WTC11 (cell line): ENCODE measurements at regions not wholly inside any gene's neighbourhood (a gene's known extent, or its start where the extent isn't known, plus 50 kb on each side); places are given as distances from the start of the nearest gene placed in this dataset.

ENCODE experiments used
- ATAC-seq: fragments of 200-7000 bp; cut with Tn5 transposase; 2 replicates; pipeline ENCODE4 v1.10.0; 2021; ENCODE audit warnings: mild to moderate bottlenecking, moderate library complexity
- CTCF ChIA-PET: fragments of 300-600 bp; sonication (Branson Sonifier 250); formaldehyde crosslinking; loops from one replicate; lab custom pipeline; 2021; ENCODE audit warnings: antibody characterized with exemption; lab: Charles Lee
- POLR2A ChIA-PET: fragments of 350-600 bp; sonication (Branson Sonifier 250); formaldehyde crosslinking; loops from one replicate; lab custom pipeline; 2021; ENCODE audit warnings: antibody characterized with exemption; lab: Charles Lee
- DNase-seq: peaks from one replicate; pipeline ENCODE4 v3.0.0; 2021; ENCODE audit warnings: low spot score
- H3K27ac Mint-ChIP-seq: 2 replicates; pipeline ENCODE4 v1.8.0; 2021; ENCODE audit warnings: mixed read lengths
- H3K27me3 Mint-ChIP-seq: 2 replicates; pipeline ENCODE4 v1.8.0; 2021; ENCODE audit warnings: low read depth, mild to moderate bottlenecking, moderate library complexity, mixed read lengths
- H3K36me3 Mint-ChIP-seq: 2 replicates; pipeline ENCODE4 v1.8.0; 2021; ENCODE audit warnings: mixed read lengths
- H3K4me1 Mint-ChIP-seq: 2 replicates; pipeline ENCODE4 v1.8.0; 2022; ENCODE audit warnings: mixed read lengths
- H3K4me3 Mint-ChIP-seq: 2 replicates; pipeline ENCODE4 v1.8.0; 2021; ENCODE audit warnings: mild to moderate bottlenecking, moderate library complexity, mixed read lengths
- H3K9me3 Mint-ChIP-seq: 2 replicates; pipeline ENCODE4 v1.8.0; 2021; ENCODE audit warnings: mixed read lengths
- CREB1 ChIP-seq: sonication (generic); formaldehyde crosslinking; IDR thresholded peaks from 2 replicates; pipeline ENCODE4 v1.8.0; 2023; ENCODE audit warnings: mild to moderate bottlenecking, missing genetic modification reagents
- EMX1 ChIP-seq: fragments of 250-450 bp; sonication (Bioruptor Pico); IDR thresholded peaks from 2 replicates; pipeline ENCODE4 v1.8.0; 2021; ENCODE audit warnings: mild to moderate bottlenecking
- FOXJ3 ChIP-seq: sonication (generic); formaldehyde crosslinking; IDR thresholded peaks from 2 replicates; pipeline ENCODE4 v1.9.0; 2021; ENCODE audit warnings: missing genetic modification reagents, mild to moderate bottlenecking, borderline replicate concordance
- FOXK1 ChIP-seq: sonication (generic); formaldehyde crosslinking; IDR thresholded peaks from 2 replicates; pipeline ENCODE4 v1.8.0; 2022; ENCODE audit warnings: mild to moderate bottlenecking, moderate library complexity, missing genetic modification reagents
- JAZF1 ChIP-seq: fragments of 250-450 bp; sonication (Bioruptor Pico); IDR thresholded peaks from 2 replicates; pipeline ENCODE4 v1.9.0; 2021; ENCODE audit warnings: moderate library complexity, mild to moderate bottlenecking, inconsistent platforms
- JUN ChIP-seq: sonication (generic); formaldehyde crosslinking; IDR thresholded peaks from 2 replicates; pipeline ENCODE4 v1.8.0; 2023; ENCODE audit warnings: mild to moderate bottlenecking, missing genetic modification reagents
- KAT7 ChIP-seq: sonication (generic); formaldehyde crosslinking; IDR thresholded peaks from 2 replicates; pipeline ENCODE4 v1.8.1; 2023; ENCODE audit warnings: missing genetic modification reagents, mild to moderate bottlenecking, borderline replicate concordance
- NR2C2 ChIP-seq: sonication (generic); formaldehyde crosslinking; IDR thresholded peaks from 2 replicates; pipeline ENCODE4 v1.8.0; 2022; ENCODE audit warnings: mild to moderate bottlenecking, missing genetic modification reagents
- NR3C1 ChIP-seq: sonication (generic); formaldehyde crosslinking; conservative IDR thresholded peaks from 2 replicates; pipeline ENCODE4 v1.8.1; 2023; ENCODE audit warnings: low read depth, mild to moderate bottlenecking, missing genetic modification reagents
- OVOL2 ChIP-seq: fragments of 250-450 bp; sonication (Bioruptor Pico); IDR thresholded peaks from 2 replicates; pipeline ENCODE4 v1.9.0; 2021; ENCODE audit warnings: mild to moderate bottlenecking, borderline replicate concordance
- PRRX2 ChIP-seq: fragments of 250-450 bp; sonication (Bioruptor Pico); IDR thresholded peaks from 2 replicates; pipeline ENCODE4 v1.8.0; 2021; ENCODE audit warnings: mild to moderate bottlenecking
- SMAD4 ChIP-seq: sonication (generic); formaldehyde crosslinking; IDR thresholded peaks from 2 replicates; pipeline ENCODE4 v1.8.0; 2022; ENCODE audit warnings: mild to moderate bottlenecking, missing genetic modification reagents
- TEAD4 ChIP-seq: sonication (generic); formaldehyde crosslinking; IDR thresholded peaks from 2 replicates; pipeline ENCODE4 v1.8.0; 2022; ENCODE audit warnings: mild to moderate bottlenecking, missing genetic modification reagents
- ZBTB21 ChIP-seq: sonication (generic); formaldehyde crosslinking; IDR thresholded peaks from 2 replicates; pipeline ENCODE4 v1.8.1; 2023; ENCODE audit warnings: mild to moderate bottlenecking, missing genetic modification reagents, borderline replicate concordance
- ZNF263 ChIP-seq: sonication (generic); formaldehyde crosslinking; IDR thresholded peaks from 2 replicates; pipeline ENCODE4 v1.8.1; 2022; ENCODE audit warnings: low read depth, mild to moderate bottlenecking, moderate library complexity, missing genetic modification reagents
- ZNF317 ChIP-seq: sonication (generic); formaldehyde crosslinking; IDR thresholded peaks from 2 replicates; pipeline ENCODE4 v1.8.1; 2023; ENCODE audit warnings: low read depth, mild to moderate bottlenecking, moderate library complexity, missing genetic modification reagents, borderline replicate concordance
- ZNF671 ChIP-seq: fragments of 250-450 bp; sonication (Bioruptor Pico); IDR thresholded peaks from 2 replicates; pipeline ENCODE4 v1.8.0; 2021; ENCODE audit warnings: mild to moderate bottlenecking
- TF ChIP-seq, protein P1 (sequence below): sonication (generic); formaldehyde crosslinking; IDR thresholded peaks from 2 replicates; pipeline ENCODE4 v1.8.1; 2023; ENCODE audit warnings: mild to moderate bottlenecking, missing genetic modification reagents, moderate library complexity
- TF ChIP-seq, protein P2 (sequence below): sonication (generic); formaldehyde crosslinking; conservative IDR thresholded peaks from 2 replicates; pipeline ENCODE4 v1.8.1; 2023; ENCODE audit warnings: mild to moderate bottlenecking, low read depth, missing genetic modification reagents, moderate library complexity
- TF ChIP-seq, protein P3 (sequence below): sonication (generic); formaldehyde crosslinking; IDR thresholded peaks from 2 replicates; pipeline ENCODE4 v1.8.1; 2023; ENCODE audit warnings: mild to moderate bottlenecking, missing genetic modification reagents, moderate library complexity
- TF ChIP-seq, protein P4 (sequence below): sonication (generic); formaldehyde crosslinking; IDR thresholded peaks from 2 replicates; pipeline ENCODE4 v1.8.1; 2022; ENCODE audit warnings: mild to moderate bottlenecking, moderate library complexity, missing genetic modification reagents
- TF ChIP-seq, protein P5 (sequence below): fragments of 250-450 bp; sonication (Bioruptor Pico); IDR thresholded peaks from 2 replicates; pipeline ENCODE4 v1.9.0; 2021; ENCODE audit warnings: mild to moderate bottlenecking
- TF ChIP-seq, protein P6 (sequence below): sonication (generic); formaldehyde crosslinking; IDR thresholded peaks from 2 replicates; pipeline ENCODE4 v1.8.1; 2023; ENCODE audit warnings: mild to moderate bottlenecking, missing genetic modification reagents
- TF ChIP-seq, protein P7 (sequence below): sonication (generic); formaldehyde crosslinking; conservative IDR thresholded peaks from 2 replicates; pipeline ENCODE4 v1.8.1; 2022; ENCODE audit warnings: mild to moderate bottlenecking, missing genetic modification reagents
- TF ChIP-seq, protein P8 (sequence below): sonication (generic); formaldehyde crosslinking; IDR thresholded peaks from 2 replicates; pipeline ENCODE4 v1.8.1; 2022; ENCODE audit warnings: mild to moderate bottlenecking, missing genetic modification reagents, moderate library complexity, borderline replicate concordance

DNA sequence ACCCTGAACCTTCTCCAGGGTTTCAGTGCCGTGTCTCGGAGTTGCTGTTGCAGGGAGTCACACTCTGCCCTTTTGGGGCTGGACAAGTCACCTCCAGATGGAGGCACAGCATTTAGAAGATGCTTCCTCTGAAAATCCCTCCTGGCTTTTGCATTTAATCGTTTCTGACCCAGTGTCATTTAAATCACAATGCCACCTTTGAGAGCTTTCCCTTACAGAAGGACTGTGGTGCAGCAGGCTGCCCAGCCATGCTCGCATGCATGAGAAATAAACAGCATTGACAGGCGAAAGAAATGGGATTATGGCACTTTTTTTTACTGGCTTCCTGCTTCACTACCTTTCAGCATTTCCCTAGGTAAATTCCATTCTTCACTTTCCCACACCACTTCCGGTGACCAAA, 113.4 kb upstream of the DYRK2 start:
- peak; percentile 84 for ATAC-seq
- no peak for DNase-seq
- ChIA-PET CTCF (no interaction called here), POLR2A (no interaction called here)
- Mint-ChIP-seq H3K27ac (peak overlapping the region; percentile 64), H3K36me3 (peaks cover 7% of the 10 kb centered on the region; the same call in 1 of the 2 replicates), H3K4me1 (peaks cover 49% of the 10 kb centered on the region), H3K4me3 (no peak overlapping the region), H3K27me3 (no peaks in the 10 kb centered on the region; the same call in 1 of the 2 replicates), H3K9me3 (peaks cover 16% of the 10 kb centered on the region)
- TF ChIP-seq ZBTB21 (CRISPR knock-in tag), result peak; percentile 38; the same call in 1 of the 2 replicates
- TF ChIP-seq, protein P1, sequence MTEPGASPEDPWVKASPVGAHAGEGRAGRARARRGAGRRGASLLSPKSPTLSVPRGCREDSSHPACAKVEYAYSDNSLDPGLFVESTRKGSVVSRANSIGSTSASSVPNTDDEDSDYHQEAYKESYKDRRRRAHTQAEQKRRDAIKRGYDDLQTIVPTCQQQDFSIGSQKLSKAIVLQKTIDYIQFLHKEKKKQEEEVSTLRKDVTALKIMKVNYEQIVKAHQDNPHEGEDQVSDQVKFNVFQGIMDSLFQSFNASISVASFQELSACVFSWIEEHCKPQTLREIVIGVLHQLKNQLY (CRISPR knock-in tag), result no peak
- TF ChIP-seq NR3C1 (CRISPR knock-in tag), result no peak

DNA sequence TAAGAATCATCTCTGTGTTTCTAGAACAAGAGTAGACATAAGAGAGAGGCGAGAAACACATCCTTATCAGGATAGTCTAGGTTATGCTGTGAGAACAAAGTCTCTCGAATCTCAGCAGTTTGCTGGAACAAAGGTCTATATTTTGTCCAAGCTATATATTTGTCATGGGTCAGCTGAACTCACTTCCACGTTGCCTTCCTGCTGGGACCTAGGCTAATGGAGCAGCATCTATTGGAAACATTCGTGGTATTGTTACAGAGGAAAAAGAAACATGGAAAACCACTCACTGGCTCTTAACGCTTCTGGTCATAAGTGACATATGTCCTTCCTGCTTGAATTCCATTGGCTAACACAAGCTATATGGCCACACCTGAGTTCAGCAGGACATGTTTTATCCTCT, 112.6 kb upstream of the DYRK2 start:
- CTCF ChIA-PET, result no interaction called here
- TF ChIP-seq SMAD4 (CRISPR knock-in tag) (no peak), JAZF1 (CRISPR knock-in tag) (no peak), ZNF671 (CRISPR knock-in tag) (no peak), PRRX2 (no peak), ZNF263 (CRISPR knock-in tag) (no peak), FOXK1 (CRISPR knock-in tag) (no peak), OVOL2 (CRISPR knock-in tag) (no peak), NR2C2 (CRISPR knock-in tag) (no peak), FOXJ3 (no peak)
- TF ChIP-seq, protein P2, sequence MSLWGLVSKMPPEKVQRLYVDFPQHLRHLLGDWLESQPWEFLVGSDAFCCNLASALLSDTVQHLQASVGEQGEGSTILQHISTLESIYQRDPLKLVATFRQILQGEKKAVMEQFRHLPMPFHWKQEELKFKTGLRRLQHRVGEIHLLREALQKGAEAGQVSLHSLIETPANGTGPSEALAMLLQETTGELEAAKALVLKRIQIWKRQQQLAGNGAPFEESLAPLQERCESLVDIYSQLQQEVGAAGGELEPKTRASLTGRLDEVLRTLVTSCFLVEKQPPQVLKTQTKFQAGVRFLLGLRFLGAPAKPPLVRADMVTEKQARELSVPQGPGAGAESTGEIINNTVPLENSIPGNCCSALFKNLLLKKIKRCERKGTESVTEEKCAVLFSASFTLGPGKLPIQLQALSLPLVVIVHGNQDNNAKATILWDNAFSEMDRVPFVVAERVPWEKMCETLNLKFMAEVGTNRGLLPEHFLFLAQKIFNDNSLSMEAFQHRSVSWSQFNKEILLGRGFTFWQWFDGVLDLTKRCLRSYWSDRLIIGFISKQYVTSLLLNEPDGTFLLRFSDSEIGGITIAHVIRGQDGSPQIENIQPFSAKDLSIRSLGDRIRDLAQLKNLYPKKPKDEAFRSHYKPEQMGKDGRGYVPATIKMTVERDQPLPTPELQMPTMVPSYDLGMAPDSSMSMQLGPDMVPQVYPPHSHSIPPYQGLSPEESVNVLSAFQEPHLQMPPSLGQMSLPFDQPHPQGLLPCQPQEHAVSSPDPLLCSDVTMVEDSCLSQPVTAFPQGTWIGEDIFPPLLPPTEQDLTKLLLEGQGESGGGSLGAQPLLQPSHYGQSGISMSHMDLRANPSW (CRISPR knock-in tag), result no peak
- TF ChIP-seq, protein P3, sequence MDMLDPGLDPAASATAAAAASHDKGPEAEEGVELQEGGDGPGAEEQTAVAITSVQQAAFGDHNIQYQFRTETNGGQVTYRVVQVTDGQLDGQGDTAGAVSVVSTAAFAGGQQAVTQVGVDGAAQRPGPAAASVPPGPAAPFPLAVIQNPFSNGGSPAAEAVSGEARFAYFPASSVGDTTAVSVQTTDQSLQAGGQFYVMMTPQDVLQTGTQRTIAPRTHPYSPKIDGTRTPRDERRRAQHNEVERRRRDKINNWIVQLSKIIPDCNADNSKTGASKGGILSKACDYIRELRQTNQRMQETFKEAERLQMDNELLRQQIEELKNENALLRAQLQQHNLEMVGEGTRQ, result no peak
- Mint-ChIP-seq H3K4me3 (no peak overlapping the region), H3K4me1 (peaks cover 49% of the 10 kb centered on the region), H3K27me3 (no peaks in the 10 kb centered on the region), H3K36me3 (peaks cover 7% of the 10 kb centered on the region; the same call in 1 of the 2 replicates), H3K27ac (0 out of 2 replicates have a peak overlapping the region, but pooled peaks have one; percentile 31), H3K9me3 (peaks cover 12% of the 10 kb centered on the region)
- DNase-seq, result no peak
- POLR2A ChIA-PET, result no interaction called here
- no peak for ATAC-seq

DNA sequence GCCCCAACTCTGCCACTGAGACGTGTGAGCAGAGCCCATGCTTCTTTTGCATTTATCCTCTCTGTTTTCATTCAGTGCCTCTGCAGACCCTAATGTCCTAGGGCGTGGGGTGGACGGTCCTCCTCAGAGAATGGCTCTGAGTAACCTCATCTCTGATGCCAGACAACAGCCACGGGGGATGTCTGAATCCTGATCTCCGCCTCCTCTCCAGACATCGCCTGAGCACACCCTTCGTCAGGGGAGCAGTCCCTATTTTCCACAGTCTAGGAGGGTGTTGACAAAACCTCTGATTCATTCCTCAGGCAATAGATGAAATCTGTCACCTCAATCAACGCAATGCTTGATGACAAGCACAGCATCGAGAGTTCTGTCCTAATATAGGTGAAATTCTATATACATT, 109.2 kb upstream of the DYRK2 start:
- ChIA-PET POLR2A (no interaction called here), CTCF (no interaction called here)
- no peak for TF ChIP-seq TEAD4 (CRISPR knock-in tag)
- TF ChIP-seq, protein P4, sequence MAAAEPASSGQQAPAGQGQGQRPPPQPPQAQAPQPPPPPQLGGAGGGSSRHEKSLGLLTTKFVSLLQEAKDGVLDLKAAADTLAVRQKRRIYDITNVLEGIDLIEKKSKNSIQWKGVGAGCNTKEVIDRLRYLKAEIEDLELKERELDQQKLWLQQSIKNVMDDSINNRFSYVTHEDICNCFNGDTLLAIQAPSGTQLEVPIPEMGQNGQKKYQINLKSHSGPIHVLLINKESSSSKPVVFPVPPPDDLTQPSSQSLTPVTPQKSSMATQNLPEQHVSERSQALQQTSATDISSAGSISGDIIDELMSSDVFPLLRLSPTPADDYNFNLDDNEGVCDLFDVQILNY (CRISPR knock-in tag), result no peak
- TF ChIP-seq JAZF1 (CRISPR knock-in tag), result no peak
- TF ChIP-seq, protein P5, sequence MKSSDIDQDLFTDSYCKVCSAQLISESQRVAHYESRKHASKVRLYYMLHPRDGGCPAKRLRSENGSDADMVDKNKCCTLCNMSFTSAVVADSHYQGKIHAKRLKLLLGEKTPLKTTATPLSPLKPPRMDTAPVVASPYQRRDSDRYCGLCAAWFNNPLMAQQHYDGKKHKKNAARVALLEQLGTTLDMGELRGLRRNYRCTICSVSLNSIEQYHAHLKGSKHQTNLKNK (CRISPR knock-in tag), result no peak
- TF ChIP-seq JUN (CRISPR knock-in tag), result no peak
- TF ChIP-seq ZNF317, result no peak
- TF ChIP-seq, protein P6, sequence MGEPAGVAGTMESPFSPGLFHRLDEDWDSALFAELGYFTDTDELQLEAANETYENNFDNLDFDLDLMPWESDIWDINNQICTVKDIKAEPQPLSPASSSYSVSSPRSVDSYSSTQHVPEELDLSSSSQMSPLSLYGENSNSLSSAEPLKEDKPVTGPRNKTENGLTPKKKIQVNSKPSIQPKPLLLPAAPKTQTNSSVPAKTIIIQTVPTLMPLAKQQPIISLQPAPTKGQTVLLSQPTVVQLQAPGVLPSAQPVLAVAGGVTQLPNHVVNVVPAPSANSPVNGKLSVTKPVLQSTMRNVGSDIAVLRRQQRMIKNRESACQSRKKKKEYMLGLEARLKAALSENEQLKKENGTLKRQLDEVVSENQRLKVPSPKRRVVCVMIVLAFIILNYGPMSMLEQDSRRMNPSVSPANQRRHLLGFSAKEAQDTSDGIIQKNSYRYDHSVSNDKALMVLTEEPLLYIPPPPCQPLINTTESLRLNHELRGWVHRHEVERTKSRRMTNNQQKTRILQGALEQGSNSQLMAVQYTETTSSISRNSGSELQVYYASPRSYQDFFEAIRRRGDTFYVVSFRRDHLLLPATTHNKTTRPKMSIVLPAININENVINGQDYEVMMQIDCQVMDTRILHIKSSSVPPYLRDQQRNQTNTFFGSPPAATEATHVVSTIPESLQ (CRISPR knock-in tag), result no peak
- TF ChIP-seq, protein P7, sequence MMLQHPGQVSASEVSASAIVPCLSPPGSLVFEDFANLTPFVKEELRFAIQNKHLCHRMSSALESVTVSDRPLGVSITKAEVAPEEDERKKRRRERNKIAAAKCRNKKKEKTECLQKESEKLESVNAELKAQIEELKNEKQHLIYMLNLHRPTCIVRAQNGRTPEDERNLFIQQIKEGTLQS (CRISPR knock-in tag), result no peak
- TF ChIP-seq, protein P8, sequence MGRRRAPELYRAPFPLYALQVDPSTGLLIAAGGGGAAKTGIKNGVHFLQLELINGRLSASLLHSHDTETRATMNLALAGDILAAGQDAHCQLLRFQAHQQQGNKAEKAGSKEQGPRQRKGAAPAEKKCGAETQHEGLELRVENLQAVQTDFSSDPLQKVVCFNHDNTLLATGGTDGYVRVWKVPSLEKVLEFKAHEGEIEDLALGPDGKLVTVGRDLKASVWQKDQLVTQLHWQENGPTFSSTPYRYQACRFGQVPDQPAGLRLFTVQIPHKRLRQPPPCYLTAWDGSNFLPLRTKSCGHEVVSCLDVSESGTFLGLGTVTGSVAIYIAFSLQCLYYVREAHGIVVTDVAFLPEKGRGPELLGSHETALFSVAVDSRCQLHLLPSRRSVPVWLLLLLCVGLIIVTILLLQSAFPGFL (CRISPR knock-in tag), result no peak
- no peak for TF ChIP-seq EMX1
- TF ChIP-seq CREB1, result no peak
- TF ChIP-seq KAT7 (CRISPR knock-in tag), result no peak
- no peak for TF ChIP-seq NR2C2 (CRISPR knock-in tag)
- no peak for ATAC-seq
- Mint-ChIP-seq H3K9me3 (peaks cover 6% of the 10 kb centered on the region), H3K4me1 (peaks cover 34% of the 10 kb centered on the region), H3K4me3 (no peak overlapping the region), H3K36me3 (peaks cover 7% of the 10 kb centered on the region; the same call in 1 of the 2 replicates), H3K27ac (no peak overlapping the region), H3K27me3 (no peaks in the 10 kb centered on the region)
- no peak for DNase-seq
